HEK293 (cell line): ENCODE measurements at regions not wholly inside any gene's neighbourhood (a gene's known extent, or its start where the extent isn't known, plus 50 kb on each side); places are given as distances from the start of the nearest gene placed in this dataset.

Experiments
- CTCF ChIA-PET: fragments of 350-600 bp; formaldehyde crosslinking; extraction: SDS; loops from one replicate; lab custom pipeline; 2021; ENCODE audit warnings: antibody characterized with exemption; lab: Yijun Ruan, JAX
- POLR2A ChIA-PET: fragments of 300-600 bp; formaldehyde crosslinking; extraction: SDS; loops from one replicate; lab custom pipeline; 2020; ENCODE audit warnings: antibody characterized with exemption, inconsistent platforms; lab: Yijun Ruan, JAX
- H3K27ac ChIP-seq: fragments of 200-500 bp; sonication (Bioruptor generic); 2 replicates; pipeline ENCODE4 v1.5.1; 2014; ENCODE audit warnings: low read depth, low read length, control low read depth, inconsistent platforms; ENCODE audit errors: extremely low read depth
- H3K36me3 ChIP-seq, 2 experiments: fragments of 200-500 bp in 1 of 2; sonication (Bioruptor generic) in 1 of 2; 1 replicate in 1 of 2; 2 replicates in 1 of 2; pipeline ENCODE4 v1.5.1; 2014 to 2017; ENCODE audit warnings: inconsistent platforms in 2 of 2, low read length in 2 of 2; ENCODE audit not compliant: control insufficient read depth in 2 of 2, insufficient read depth in 1 of 2
- H3K4me1 ChIP-seq: fragments of 200-500 bp; sonication (Bioruptor generic); 2 replicates; pipeline ENCODE4 v1.5.1; 2014; ENCODE audit warnings: mild to moderate bottlenecking, low read length, inconsistent platforms; ENCODE audit not compliant: control insufficient read depth, insufficient read depth
- H3K4me3 ChIP-seq: 2 replicates; pipeline ENCODE4 v1.5.1; 2011; ENCODE audit warnings: low read depth, mild to moderate bottlenecking, control low read depth, low read length, moderate library complexity
- H3K9me3 ChIP-seq: fragments of 200-500 bp; sonication (Bioruptor generic); 2 replicates; pipeline ENCODE4 v1.5.1; 2014; ENCODE audit warnings: low read depth, low read length, inconsistent platforms; ENCODE audit not compliant: control insufficient read depth, insufficient read depth
- BCL11B ChIP-seq: fragments of 450-650 bp; formaldehyde crosslinking; IDR thresholded peaks from 2 replicates; pipeline ENCODE4 v1.5.1; 2016; ENCODE audit warnings: low read depth, missing biosample characterization, missing genetic modification characterization
- EGR2 ChIP-seq: fragments of 450-650 bp; formaldehyde crosslinking; IDR thresholded peaks from 2 replicates; pipeline ENCODE4 v1.5.1; 2016; ENCODE audit warnings: low read depth, missing biosample characterization, missing genetic modification characterization
- IKZF3 ChIP-seq: fragments of 450-650 bp; IDR thresholded peaks from 2 replicates; pipeline ENCODE4 v1.5.0; 2018; ENCODE audit warnings: missing biosample characterization, mild to moderate bottlenecking, missing genetic modification characterization, moderate library complexity
- OVOL3 ChIP-seq: fragments of 450-650 bp; formaldehyde crosslinking; IDR thresholded peaks from 2 replicates; pipeline ENCODE4 v1.5.1; 2016; ENCODE audit warnings: missing biosample characterization, missing genetic modification characterization
- PRDM2 ChIP-seq: fragments of 450-650 bp; formaldehyde crosslinking; IDR thresholded peaks from 2 replicates; pipeline ENCODE4 v1.5.1; 2016; ENCODE audit warnings: missing biosample characterization, missing genetic modification characterization, borderline replicate concordance
- ZBTB6 ChIP-seq: fragments of 450-650 bp; formaldehyde crosslinking; IDR thresholded peaks from 2 replicates; pipeline ENCODE4 v1.5.1; 2017; ENCODE audit warnings: missing biosample characterization, missing genetic modification characterization
- ZNF10 ChIP-seq: fragments of 450-650 bp; formaldehyde crosslinking; IDR thresholded peaks from 2 replicates; pipeline ENCODE4 v1.5.1; 2017; ENCODE audit warnings: missing biosample characterization, missing genetic modification characterization
- ZNF112 ChIP-seq: fragments of 450-650 bp; formaldehyde crosslinking; IDR thresholded peaks from 2 replicates; pipeline ENCODE4 v1.5.0; 2017; ENCODE audit warnings: missing biosample characterization, missing genetic modification characterization
- ZNF18 ChIP-seq: fragments of 450-650 bp; formaldehyde crosslinking; IDR thresholded peaks from 2 replicates; pipeline ENCODE4 v1.5.1; 2016; ENCODE audit warnings: missing biosample characterization, missing genetic modification characterization
- ZNF248 ChIP-seq: fragments of 450-650 bp; formaldehyde crosslinking; IDR thresholded peaks from 2 replicates; pipeline ENCODE4 v1.5.1; 2017; ENCODE audit warnings: missing biosample characterization, missing genetic modification characterization
- ZNF391 ChIP-seq: fragments of 450-650 bp; formaldehyde crosslinking; IDR thresholded peaks from 2 replicates; pipeline ENCODE4 v1.5.1; 2016; ENCODE audit warnings: low read depth, missing biosample characterization, missing genetic modification characterization, borderline replicate concordance
- ZNF394 ChIP-seq: fragments of 450-650 bp; formaldehyde crosslinking; IDR thresholded peaks from 2 replicates; pipeline ENCODE4 v1.5.1; 2016; ENCODE audit warnings: missing biosample characterization, missing genetic modification characterization, mild to moderate bottlenecking, moderate library complexity, borderline replicate concordance
- ZNF398 ChIP-seq: fragments of 450-650 bp; formaldehyde crosslinking; IDR thresholded peaks from 2 replicates; pipeline ENCODE4 v1.5.1; 2017; ENCODE audit warnings: missing biosample characterization, missing genetic modification characterization
- ZNF416 ChIP-seq: fragments of 450-650 bp; formaldehyde crosslinking; IDR thresholded peaks from 2 replicates; pipeline ENCODE4 v1.5.1; 2016; ENCODE audit warnings: missing biosample characterization, missing genetic modification characterization
- ZNF510 ChIP-seq: fragments of 450-650 bp; formaldehyde crosslinking; IDR thresholded peaks from 2 replicates; pipeline ENCODE4 v1.5.1; 2018; ENCODE audit warnings: mild to moderate bottlenecking, missing genetic modification characterization, missing biosample characterization; ENCODE audit not compliant: insufficient replicate concordance

- no peak for TF ChIP-seq ZBTB6 (tag by site-specific recombination)
- TF ChIP-seq ZNF416, result no peak
- no peak for TF ChIP-seq OVOL3
- TF ChIP-seq ZNF398 (tag by site-specific recombination), result no peak
- no peak for TF ChIP-seq ZNF510 (tag by site-specific recombination)
- no peak for TF ChIP-seq ZNF391 (tag by site-specific recombination)
- no peak for TF ChIP-seq ZNF10
Observed at GRCh38 chr1:101394041-101394440, 157.2 kb downstream of the S1PR1 start (continued).

- H3K4me3 ChIP-seq, result no peak overlapping the region
- no peak for TF ChIP-seq BCL11B (tag by site-specific recombination)
- ChIA-PET CTCF (no interaction called here), POLR2A (no interaction called here)
- no peaks in the 10 kb centered on the region for H3K9me3 ChIP-seq
- H3K27ac ChIP-seq, result no peak overlapping the region
- no peaks in the 10 kb centered on the region for H3K36me3 ChIP-seq
- no peaks in the 10 kb centered on the region for H3K4me1 ChIP-seq
Observed at GRCh38 chr1:101399222-101399621, 162.4 kb downstream of the S1PR1 start.

GRCh38 chr1:101406271-101406670, 169.5 kb downstream of the S1PR1 start:
- TF ChIP-seq ZNF18 (tag by site-specific recombination), result no peak
- no peak for TF ChIP-seq ZNF112 (tag by site-specific recombination)
- no peak for TF ChIP-seq ZNF248 (tag by site-specific recombination)
- Histone ChIP-seq H3K36me3 (no peaks in the 10 kb centered on the region), H3K4me3 (no peak overlapping the region), H3K27ac (no peak overlapping the region), H3K4me1 (no peaks in the 10 kb centered on the region), H3K9me3 (no peaks in the 10 kb centered on the region)
- ChIA-PET POLR2A (no interaction called here), CTCF (interaction anchor here (0.6 to 1.2 kb wide), 2 partner anchors 32 to 97 kb away, joined by 4 read pairs; no protein-coding TSS in a partner anchor)

GRCh38 chr1:101406681-101407080, 169.9 kb downstream of the S1PR1 start:
- H3K27ac ChIP-seq, result no peak overlapping the region
- H3K4me3 ChIP-seq, result no peak overlapping the region
- no peaks in the 10 kb centered on the region for H3K4me1 ChIP-seq
- H3K36me3 ChIP-seq, result no peaks in the 10 kb centered on the region
- H3K9me3 ChIP-seq, result no peaks in the 10 kb centered on the region
- ChIA-PET POLR2A (no interaction called here), CTCF (interaction anchor here (0.6 to 1.2 kb wide), 2 partner anchors 32 to 97 kb away, joined by 4 read pairs; no protein-coding TSS in a partner anchor)
- no peak for TF ChIP-seq IKZF3 (tag by site-specific recombination)
- no peak for TF ChIP-seq ZBTB6 (tag by site-specific recombination)
- TF ChIP-seq ZNF394 (tag by site-specific recombination), result no peak
- TF ChIP-seq PRDM2, result no peak
- TF ChIP-seq EGR2 (tag by site-specific recombination), result no peak
